T1000 (cell line): ENCODE measurements at regions not wholly inside any gene's neighbourhood (a gene's known extent, or its start where the extent isn't known, plus 50 kb on each side); places are given as distances from the start of the nearest gene placed in this dataset.
"Not testable (repeated sequence)": the region's sequence is repeated elsewhere in the genome, so short reads cannot be mapped to it uniquely, and the experiment has no call there.

Experiments used
- DNase-seq: peaks from one replicate; lab custom pipeline; 2025; ENCODE audit warnings: mixed read lengths; lab: John Stamatoyannopoulos, UW

DNA sequence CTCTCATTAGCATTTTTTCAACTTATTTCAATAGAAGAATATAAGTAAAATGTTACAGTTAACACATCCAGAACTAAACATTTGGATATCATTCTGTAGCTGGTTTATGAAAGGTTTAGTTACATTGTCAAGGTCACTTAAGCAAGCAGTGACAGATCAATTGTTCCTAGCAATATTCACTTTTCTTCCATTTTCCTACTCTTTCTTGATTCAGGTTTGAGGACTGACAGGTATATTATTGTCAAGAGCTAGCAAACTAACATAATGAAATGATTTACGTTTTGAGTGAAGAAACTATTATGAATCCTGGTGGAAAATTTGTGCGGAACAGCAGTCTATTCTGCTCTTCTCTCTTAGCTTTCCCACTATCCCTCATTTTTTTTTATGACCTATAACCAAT lies 220.4 kb upstream of the ADGRL4 start:
- no peak for DNase-seq

DNA sequence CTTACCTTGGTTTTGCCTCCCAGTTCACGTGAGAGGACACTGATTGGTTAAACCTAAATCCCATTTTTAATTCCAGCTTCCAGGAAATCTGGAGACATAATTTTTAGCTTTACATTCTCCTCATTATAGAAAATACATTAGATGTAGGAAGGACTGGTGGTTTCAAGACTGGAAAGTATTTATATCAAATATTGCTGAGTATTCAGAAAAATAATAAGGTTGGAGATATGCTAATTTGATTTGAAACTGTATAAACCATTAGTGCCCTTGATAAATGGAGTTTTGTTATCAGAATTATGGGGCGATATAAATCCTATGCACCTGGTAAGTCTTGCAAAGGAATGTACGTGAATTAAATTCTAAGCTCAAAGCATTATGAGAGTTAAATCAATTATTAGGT lies 218.0 kb upstream of the ADGRL4 start:
- DNase-seq = no peak

DNA sequence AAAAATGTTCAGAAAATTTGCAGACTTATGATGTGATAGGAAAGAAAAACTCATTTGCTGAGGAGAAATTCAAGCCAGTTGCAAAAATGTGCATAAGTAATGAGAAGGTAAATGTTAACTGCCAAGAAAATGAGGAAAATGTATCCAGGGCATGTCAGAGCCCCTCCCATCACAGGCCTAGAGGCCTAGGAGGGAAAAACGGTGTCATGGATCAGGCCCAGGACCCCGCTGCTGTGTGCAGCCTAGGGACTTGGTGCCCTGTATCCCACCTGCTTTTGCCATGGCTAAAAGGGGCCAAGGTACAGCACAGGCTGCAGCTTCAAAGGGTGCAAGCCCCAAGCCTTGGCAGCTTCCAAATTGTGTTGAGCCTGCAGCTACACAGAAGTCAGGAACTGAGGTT lies 214.0 kb upstream of the ADGRL4 start:
- DNase-seq = no peak

DNA sequence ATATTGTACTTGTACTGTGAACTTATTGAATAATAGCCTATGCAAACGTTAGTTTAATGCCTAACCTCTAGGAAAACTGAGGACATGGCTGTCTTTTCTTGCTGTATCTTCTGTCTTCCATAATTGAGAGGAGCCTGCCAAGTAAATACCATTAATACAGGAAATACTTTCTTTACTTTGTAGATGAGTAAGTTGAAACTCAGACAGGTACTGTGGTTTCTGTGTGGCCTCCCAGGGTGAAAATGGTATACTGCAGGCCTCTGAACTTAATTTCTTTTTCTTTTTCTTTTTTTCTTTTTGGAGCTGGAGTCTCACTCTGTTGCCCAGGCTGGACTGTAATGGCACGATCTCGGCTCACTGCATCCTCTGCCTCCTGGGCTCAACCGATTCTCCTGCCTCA lies 208.8 kb upstream of the ADGRL4 start:
- no peak for DNase-seq

DNA sequence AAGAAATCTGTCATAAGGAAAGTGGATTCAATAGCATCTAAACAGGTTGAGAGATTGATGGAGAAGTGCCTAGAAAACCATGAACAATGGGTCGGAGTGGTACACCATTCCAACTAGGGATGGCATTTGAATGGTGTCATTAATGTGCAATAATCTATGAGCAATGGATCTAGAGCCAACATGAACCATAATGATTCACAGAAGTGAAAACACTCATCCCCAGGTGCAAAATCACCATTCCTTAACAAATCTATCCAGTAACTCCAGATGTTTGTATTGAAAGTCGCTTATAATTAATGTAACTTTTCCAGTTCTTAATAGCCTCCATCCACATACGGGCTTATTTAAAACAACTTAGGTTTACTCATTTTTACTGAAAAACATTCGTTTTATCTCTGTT lies 201.3 kb upstream of the ADGRL4 start:
- no peak for DNase-seq

DNA sequence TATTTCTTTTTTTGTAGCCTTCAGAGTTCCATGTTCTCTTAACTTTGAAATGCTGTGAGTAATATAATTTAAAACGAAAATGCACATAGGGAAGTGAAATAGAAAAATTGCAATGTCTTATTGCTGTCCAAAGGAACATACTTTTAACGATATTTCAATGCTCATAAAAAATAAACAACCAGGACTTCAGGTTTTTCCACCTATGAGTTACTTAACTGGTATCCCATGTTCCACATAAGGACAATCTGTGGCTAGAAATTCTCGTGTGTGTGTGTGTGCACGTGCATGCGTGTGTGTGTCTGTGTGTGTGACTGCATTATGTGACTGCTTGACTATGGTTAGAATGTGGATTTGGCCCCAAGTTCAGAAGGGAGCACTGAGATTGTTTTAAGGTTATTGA lies 200.8 kb upstream of the ADGRL4 start:
- DNase-seq = no peak

DNA sequence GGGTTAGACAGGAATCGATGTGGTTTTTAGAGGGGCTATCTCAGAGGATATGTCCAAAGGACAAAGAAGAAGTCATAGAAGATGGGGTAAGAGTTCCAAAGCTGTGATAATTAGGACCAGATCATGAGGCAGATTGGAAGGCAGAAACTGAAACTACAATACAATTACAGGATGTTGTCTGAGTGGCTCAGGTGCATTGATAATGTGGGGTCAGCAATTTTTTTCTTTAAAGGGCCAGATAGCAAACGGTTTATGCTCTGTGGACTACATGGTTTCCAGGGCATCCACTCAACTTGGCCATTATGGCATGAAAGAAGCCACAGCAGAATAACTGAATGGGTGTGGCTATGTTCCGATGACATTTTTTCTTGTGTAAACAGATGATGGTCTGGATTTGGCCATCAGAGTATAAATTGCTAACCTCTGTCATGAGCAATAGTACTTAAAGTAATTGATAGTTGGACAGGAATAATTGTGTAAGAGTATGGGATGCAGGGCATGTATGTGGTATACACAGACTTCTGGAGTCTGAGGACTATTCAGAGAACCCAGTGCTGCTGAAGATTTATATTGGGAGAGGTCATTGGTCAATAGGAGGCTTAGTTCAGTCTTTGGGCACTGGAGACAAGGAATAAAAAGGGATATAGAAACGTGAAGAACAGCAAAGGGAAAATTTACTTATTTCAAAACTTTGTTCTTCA lies 198.4 kb upstream of the ADGRL4 start:
- DNase-seq = no peak

DNA sequence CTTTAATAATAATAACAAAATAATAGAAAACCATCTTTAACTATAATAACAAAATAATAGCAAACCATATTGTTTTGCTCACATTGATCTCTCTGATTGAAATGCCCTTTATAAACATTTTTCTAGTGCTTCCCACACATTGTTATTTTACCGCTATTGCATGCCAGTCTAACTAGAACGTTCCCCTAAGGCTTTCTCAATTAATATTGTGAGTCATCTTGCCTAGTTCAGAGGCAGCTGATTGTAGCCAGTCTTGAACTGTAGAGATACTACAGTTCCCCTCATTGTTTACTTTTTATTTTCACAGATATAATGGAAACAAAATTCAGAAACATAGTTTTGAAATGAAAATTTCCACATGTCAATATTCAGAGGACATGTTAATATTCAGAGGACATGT lies 192.3 kb upstream of the ADGRL4 start:
- no peak for DNase-seq

DNA sequence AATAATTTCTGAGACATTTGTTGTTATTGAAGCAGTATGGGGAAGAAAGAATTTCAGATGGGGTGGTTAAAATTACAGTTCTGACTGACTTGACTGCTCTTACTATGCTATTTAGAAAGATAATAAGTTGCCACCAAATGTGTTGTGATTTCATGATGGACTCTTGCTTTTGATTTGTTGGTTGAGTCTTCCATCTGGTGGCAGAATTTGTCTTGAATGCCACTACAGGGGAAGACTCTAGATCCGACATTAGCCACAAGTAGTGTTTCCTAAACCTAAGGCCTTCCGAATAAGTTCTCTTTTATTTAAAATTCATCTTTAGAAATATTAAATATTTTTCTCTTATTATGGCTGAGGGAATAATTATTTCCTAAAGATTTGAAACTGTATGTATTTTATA lies 190.9 kb upstream of the ADGRL4 start:
- DNase-seq = no peak

DNA sequence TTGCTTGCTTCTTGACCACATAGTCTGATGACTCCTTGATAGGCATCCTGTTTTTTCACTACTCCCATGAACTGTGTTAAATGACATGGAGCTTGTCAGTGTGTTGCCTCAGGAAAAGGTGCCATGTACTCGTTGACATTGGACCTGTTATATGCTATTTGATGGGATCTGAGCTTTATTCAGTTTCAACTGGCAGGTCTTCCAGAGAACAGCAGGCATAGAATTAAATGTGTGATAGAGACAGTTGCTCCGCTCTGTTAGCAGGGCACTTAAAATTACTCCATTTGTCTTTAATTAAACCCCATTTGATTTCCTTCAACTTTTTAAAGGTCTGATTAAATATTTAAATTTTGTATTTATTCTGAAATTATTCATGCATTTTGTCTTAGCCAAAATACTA lies 189.7 kb upstream of the ADGRL4 start:
- no peak for DNase-seq

DNA sequence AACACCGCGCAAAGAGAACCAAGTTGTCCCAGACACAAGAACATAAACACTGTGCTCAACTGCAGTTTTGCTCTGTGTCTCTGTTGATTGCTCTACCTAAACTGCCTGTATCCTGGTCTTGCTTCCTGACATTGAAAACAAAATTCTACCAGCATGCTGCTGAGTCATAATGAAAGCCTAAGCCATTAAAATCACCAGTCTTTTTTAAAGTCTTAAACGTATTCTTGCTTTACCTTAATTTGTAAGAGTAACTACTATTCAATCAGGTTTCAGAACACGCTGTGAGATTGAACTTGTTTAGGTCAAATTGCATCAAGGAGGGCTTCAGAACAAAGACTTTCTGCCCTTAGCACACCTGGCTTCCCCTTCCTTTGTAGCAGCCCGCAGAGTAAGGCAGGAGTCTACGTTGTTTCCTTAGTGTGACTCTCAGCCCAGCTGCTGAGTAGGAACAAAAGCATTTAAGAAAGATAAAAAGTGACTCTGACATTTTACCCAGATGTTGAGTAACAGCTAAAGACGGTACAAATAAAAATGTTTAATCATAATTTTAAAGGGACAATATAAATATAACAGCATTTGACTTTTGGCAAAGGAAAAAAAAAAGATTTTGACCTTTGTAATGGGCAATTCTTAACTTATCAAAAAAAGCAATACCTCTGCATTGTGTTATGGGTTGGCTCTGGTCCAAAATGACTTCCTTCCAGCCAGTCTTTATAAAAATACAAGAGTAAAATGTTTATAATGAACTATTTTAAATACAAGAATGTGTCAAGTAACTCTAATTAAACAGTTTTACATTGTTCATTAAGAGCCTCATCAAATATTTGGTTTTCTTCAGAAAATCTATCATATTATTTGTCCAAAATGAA lies 186.9 kb upstream of the ADGRL4 start:
- DNase-seq = no peak

DNA sequence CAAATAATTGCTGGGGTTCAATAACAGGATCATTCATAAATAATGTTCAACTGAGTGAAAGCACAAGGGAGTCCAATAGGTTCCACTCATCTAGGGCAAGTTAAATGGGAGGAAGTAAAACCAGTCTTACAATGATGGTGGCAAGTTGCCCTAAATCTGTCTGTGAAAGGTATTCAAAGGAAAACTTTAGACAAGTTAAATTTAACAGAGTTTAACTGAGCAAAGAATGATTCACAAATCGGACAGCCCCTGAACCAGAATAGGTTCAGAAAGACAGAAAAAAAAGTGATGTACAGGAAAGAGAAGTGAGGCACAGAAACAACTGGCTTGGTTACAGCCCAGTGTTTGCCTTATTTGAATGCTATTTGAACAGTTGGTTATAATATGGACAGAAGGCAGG lies 183.5 kb upstream of the ADGRL4 start:
- DNase-seq = no peak

DNA sequence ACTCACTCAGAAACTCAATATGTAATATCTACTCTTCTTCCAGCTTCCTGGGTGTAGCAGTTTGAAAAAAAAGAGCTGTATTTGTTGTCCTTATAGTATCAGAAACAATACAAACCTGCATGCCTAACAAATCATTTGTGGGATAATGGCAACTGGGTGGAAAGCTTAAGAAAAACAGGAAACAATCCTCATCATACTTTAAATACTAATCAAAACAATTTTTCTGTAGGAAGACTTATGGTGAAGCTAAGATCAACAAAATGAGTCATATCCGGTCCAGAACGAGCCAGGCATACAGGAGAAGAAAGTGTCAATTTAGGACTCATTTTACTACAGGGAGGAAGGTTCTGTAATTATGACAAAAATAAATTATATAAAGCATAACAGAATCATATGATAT lies 181.8 kb upstream of the ADGRL4 start:
- DNase-seq = no peak

DNA sequence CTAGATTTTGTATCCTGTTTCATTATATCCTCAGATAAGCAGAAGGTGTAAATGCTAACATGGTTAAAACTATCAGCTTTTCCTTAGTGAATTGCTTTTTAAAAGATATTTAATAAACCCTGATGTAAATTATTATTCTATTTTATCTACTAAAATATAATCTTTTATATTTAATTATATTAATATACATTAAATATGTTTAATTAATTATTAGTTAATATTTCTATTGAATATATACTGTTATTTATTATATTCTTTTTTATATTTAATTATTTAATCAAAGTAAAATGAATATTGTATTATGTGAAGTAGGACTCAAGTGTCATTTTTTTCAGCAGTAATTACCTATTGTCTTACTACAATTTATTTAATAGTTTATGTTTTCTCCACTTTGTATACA lies 179.7 kb upstream of the ADGRL4 start:
- DNase-seq = no peak

DNA sequence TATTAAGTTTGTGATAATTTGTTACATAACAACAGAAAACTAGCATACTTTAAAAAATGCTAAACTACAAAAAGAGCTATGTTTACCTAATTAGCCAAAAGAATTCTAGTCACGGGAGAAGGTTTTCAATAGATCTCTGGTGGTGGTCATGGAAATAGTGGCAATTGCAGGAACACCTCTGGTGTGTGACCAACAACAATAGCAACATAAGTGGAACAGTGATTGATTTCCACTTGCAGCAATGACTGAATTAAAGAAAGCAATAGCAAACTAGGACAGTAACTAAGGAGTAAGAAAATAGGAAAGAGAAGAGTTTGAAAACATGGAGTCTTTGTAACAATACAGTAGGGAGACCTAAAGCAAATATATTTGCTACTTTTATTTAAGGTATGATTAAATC lies 171.3 kb upstream of the ADGRL4 start:
- no peak for DNase-seq

DNA sequence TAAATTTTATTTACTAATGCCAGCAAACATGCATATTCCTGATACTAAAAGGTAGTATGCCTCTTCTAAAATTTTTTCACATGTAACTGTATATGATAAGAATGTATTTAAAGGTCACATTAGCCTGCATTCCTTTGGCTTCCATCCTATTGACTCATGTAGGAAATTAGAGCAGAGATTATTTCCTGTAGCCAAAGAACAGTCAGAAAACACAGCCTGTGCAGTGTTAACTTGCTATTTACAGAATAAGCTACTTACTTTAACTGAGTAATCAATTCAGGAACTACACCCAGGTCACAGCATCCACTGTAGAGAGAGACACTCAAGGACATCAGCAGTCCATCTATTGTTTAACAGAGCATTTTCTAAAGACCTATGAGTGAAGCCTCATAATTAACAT lies 154.5 kb upstream of the ADGRL4 start:
- DNase-seq = no peak

DNA sequence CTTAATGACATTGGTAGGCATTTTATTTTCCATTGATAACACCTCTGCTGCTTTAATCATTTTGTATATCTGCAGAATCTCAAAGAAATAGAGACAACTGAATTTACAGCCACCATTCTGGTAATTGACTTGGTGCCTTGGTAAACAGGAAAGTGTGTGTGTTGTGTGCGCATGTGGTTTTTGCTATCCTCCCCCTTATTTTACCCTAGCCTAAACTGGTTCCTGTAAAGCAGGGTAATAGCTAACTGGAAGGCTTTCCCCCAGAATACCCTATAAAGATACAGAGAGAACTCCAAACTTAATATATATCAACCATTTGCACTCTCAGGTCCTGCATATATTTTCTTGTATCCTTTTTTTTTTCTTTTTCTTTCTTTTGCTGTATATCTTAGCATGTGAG lies 149.5 kb upstream of the ADGRL4 start:
- no peak for DNase-seq

DNA sequence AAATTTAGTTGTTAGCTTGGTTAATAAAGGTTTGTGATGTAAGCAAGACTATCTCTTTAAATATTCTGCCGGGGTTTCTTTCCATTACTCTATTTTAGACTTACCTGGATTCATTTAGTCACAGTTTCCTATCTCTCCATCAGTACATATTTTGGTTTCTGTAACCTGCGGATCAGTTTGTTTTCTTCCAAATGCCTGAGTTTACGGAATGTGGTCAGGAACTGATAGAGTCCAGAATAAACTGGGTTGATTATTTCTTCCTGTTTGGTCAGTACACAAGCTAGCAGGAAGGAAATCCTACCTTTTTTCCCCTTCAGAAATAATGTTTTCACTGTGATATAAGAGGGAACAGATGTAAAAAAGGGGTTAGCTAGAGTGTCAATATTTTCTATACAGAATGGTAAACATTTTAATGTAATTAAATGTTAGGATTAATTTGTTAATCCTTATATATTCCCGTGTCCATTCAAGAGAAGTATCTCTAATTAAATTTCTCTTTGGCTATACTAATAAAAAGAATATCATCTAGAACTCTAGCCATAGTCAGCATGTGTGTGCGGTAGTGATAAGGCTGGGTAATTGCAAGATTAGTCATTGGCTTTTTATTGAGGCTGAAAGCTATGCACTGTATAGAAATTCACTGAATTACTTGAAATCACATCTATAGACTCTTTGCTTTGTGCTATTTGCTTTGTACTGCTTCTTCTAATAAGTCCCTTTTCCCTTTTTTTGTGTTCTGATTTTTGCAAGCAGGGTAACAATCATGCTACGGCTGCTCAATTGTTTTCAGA lies 144.7 kb upstream of the ADGRL4 start:
- no peak for DNase-seq

DNA sequence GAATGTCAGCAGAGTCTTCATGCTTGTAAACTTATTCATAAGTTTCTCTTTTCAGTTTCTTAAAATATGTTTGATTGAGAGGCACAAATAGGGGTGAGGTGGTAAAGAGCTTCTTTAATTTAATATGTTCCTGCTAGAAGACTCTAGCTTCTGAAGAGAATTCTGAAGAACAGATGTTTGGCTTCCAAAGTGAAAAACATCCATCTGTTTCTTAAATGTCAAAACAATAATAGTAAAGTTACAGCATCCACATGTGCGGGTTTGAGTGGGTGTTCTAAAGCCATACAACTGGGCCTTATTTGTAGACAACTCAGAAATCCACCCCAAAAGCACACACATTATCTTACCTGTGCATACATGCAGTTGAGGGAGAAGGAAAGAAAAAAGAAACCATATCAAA lies 144.0 kb upstream of the ADGRL4 start:
- DNase-seq = no peak

DNA sequence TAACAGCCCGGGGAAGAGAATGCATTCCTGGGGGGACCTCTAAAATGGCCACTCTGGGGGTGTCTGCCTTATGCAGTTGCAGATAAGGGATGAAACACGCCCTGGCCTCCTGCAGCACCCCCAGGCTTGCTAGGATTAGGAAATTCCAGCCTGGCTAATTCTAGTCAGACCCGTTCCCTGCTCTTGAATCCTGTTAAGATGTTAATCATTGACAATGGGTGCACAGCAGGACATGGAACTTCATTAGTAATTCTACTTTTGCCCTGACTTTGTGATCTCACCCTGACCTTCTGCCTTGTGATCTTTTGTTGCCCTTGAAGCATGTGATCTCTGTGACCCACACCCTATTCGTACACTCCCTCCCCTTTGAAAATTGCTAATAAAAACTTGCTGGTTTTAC lies 131.7 kb upstream of the ADGRL4 start:
- not testable (repeated sequence) for DNase-seq

DNA sequence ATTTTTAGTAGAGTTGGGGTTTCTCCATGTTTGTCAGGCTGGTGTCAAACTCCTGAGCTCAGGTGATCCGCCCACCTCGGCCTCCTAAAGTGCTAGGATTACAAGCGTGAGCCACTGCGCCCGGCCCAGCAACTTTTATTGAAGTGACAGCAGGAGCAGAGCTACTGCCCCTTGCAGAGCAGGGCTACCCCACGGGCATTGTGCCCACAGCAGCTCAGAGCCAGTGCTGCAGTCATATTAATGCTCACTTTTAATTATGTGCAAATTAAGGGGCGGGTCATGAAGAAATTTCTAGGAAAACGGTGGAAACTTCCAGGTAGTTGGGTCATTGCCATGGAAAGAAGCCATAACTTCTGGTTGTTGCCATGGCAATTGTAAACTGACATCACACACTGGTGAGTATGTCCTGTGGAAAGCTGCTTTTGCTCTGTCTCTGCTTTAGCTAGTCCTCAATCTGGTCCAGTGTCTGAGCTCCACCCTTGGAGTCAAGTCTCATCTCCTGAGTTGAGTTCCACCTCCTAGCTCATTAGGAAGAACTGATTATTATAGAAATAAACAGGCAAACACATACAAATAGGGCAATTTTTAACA lies 127.3 kb upstream of the ADGRL4 start:
- DNase-seq = no peak

DNA sequence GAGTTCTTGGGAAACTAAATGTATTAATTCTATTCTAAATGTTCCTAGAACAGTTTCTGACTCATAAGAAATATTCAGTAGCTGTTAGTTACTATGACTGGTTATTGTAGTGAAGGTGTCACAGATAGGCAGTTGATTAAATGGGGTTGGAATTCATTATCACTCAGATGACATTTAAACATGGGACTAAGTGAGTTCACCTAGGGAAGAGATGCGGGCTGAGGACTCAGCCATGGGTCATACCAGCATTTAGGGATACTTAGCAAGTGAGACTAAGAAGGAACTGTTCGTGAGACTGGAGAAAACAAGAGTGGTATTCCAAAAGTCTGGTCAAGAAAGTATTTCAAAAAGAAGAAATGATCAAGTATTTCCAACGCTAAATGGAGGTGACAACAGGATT lies 125.1 kb upstream of the ADGRL4 start:
- DNase-seq = no peak

DNA sequence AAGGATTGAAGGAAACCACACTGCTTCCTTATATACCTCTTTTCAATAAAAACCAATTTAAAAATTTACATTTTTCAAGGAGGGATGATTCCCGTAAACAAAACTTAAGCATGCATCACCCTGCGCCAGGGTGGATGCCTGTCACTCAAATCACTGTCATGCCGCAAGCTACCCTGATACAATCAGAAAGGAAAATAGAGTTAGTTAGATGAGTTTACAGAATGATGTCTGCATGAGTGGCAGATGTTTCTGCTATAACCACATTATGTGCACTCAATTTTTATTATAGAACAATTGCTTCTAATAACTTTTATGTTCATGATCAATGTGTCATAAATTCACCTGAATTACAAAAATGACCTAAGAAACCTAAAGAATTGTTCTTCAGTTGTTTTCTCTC lies 123.4 kb upstream of the ADGRL4 start:
- no peak for DNase-seq
